ENCODE measurements at regions not wholly inside any gene's neighbourhood (a gene's known extent, or its start where the extent isn't known, plus 50 kb on each side); places are given as distances from the start of the nearest gene placed in this dataset.
"Not testable (repeated sequence)": the region's sequence is repeated elsewhere in the genome, so short reads cannot be mapped to it uniquely, and the experiment has no call there.

DNA sequence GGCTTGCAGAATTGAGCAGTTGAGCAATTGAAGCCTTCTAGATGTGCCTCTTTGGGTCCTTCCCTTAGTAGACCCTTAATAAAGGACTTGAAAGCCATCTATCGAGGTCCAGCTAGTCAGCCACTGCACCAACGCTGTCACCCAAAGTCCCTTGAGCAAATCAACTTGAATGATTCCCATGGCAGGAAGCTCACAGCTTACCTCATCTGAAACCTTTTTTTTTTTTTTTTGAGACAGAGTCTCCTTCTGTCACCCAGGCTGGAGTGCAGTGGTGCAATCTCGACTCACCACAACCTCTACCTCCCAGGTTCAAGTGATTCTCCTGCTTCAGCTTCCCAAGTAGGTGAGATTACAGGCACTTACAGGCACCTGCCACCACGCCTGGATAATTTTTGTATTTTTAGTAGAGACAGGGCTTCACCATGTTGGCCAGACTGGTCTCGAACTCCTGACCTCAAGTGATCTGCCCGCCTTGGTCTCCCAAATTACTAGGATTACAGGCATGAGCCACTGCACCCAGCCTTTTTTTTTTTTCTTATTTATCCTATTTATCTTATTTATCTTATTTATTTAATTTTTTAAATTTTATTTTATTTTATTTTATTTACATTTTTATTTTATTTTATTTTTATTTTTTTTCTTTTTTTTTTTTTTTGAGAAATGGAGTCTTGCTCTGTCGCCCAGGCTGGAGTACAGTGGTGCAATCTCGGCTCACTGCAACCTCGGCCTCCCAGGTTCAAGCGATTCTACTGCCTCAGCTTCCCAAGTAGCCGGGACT is 143.8 kb downstream of the NUFIP1 start:
- DNase-seq = not testable (repeated sequence)

- no peak for DNase-seq
These were observed 144.5 kb downstream of the NUFIP1 start for GRCh38 chr13:44844786-44845185.

DNA sequence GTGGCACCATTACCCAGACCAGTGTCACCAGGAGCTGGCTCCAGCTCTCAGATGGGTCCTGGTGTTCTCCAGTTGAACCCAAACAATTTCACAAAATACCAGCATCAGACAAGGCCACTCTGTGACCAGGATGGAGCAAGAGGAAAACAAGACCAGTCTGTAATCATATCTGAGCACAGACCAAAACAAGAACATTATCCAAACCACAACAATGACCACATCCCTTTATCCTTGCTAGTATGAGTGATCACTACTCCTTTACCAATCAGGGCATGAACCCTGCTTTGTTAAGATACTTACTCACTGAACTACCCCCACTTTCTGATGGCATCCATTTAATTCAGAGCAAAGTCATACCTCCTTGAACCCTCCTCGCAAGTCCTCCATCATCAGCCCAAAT is 145.9 kb downstream of the NUFIP1 start:
- DNase-seq = no peak

- DNase-seq = no peak
These were observed 147.1 kb downstream of the NUFIP1 start for GRCh38 chr13:44842158-44842557.

GRCh38 chr13:44840131-44840530 is 149.1 kb downstream of the NUFIP1 start:
- no peak for DNase-seq

- no peak for DNase-seq
These were observed 152.0 kb downstream of the NUFIP1 start for GRCh38 chr13:44837250-44837649.

GRCh38 chr13:44834404-44834803 is 154.9 kb downstream of the NUFIP1 start:
- DNase-seq = no peak

- DNase-seq = no peak
These were observed 155.6 kb downstream of the NUFIP1 start for GRCh38 chr13:44833626-44834025.

DNA sequence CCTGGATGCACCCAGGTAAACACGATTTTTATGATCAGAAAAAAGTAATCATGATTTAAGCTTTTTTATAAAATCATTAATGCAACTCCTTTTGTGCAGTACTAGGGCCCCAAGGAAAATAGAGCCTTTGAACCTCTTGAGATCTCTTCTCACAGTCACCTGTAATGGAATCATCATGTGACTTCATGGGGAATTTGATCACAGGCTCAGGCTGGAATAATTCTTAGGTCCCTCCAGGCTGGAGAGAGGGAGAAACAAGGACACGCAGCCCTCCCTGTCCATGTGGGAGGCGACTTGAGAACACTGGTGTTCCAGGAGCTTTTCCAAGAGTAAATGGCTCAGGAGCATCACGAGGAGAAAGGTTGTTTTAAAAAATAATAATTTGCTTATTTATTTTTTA is 156.1 kb downstream of the NUFIP1 start:
- no peak for DNase-seq

- no peak for DNase-seq
These were observed 162.5 kb downstream of the NUFIP1 start for GRCh38 chr13:44826591-44827350.

DNA sequence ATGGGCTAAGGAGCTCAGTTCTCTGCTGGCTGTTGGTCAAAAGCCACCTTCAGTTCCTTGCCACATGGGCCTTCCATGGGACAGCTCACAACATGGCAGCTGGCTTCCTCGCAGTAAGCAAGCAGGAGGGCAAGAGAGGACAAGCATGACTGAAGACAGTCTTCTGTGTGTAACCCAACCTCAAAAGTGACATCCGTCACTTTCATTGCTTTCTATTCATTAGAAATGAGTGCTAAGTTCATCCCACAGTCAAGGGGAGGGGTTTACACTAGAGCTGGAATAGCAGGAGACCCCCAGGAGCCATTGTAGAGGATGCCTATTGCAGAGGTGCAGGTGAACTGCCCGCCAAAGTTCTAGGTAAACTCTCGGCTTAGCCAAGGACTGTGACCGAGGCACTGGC is 163.3 kb downstream of the NUFIP1 start:
- DNase-seq = no peak

DNA sequence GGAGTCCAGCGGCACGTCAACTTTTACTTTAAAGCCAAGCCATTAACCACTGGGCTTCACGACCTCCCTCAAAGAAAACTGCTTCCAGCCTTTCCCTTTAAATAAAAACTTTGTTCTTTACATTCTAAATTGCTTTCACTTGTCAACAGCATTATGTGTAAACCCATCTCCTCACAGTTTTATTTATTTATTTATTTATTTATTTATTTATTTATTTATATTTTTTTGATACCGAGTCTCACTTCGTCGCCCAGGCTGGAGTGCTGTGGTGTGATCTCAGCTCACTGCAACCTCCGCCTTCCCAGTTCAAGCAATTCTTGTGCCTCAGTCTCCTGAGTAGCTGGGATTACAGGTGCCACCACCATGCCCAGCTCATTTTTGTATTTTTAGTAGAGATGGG is 165.7 kb downstream of the NUFIP1 start:
- not testable (repeated sequence) for DNase-seq

DNA sequence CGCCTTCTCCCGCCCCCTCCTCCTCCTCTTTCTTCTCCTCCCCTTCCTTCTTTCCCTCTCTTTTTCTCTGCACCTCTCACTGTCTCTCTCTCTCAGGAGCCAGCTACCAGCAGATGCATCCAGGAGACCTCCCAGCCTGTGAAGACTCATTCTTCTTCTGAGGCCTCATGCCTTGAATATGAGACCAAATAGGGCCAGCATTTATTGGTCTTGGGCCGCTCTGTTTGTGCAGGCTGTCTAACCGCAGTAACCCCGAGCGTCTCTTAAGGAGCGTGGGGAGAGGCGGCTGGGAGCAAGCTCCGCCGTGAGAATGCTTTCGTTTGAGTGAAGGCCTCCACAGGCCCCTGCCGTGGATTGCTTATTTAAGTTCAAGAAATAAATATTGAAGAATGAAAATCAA is 167.0 kb downstream of the NUFIP1 start:
- DNase-seq = no peak

- no peak for DNase-seq
These were observed 169.5 kb downstream of the NUFIP1 start for GRCh38 chr13:44819772-44820171.

GRCh38 chr13:44819245-44819644 is 170.0 kb downstream of the NUFIP1 start:
- DNase-seq = no peak

GRCh38 chr13:44818428-44818827 is 170.8 kb downstream of the NUFIP1 start:
- DNase-seq = no peak

DNA sequence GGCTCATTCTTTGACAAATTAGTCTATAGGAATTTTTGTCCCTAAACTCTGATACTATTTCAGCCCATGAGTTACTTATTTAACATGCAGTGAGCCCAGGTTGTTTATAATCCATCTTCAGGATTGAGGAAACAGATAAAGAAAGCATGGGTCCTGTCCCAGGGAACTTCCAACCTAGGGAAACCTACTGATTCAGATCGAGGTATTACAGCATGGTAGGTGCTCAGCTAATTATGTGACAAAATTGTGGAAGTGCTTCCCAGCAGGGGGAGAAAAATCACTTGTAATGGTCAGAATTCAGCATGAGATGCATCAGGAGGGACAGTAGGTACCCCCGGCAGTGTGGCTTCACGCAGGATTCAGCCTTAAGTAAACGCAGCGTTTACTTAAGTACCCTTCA is 171.3 kb downstream of the NUFIP1 start:
- DNase-seq = no peak

DNA sequence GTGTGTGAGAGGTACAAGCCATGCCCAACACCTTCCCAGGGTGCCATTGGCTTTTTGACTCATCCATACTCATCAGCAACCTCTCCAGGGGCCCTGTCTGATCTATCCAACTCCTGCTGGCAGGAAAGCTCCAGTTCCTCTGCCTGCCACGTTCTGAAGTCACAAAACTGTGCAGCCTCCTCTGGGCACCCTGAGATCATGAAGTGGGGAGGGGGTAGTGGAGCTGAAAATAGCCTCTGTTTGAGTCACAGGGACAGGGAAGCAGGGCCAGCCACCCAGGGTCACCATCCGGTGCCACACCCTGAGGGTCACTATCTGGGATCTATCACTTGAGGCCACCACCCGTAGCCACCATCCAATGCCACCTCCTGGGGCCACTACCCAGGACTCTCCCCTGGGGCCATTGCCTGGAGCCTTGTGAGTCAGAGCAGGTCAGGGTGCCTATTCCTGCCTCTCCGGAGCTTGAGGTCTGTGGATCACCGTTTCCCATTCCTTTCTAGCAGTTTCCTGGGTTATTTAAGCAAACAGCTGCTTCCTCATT is 172.1 kb downstream of the NUFIP1 start:
- no peak for DNase-seq

- DNase-seq = no peak
These were observed 172.6 kb downstream of the NUFIP1 start for GRCh38 chr13:44816701-44817100.

DNA sequence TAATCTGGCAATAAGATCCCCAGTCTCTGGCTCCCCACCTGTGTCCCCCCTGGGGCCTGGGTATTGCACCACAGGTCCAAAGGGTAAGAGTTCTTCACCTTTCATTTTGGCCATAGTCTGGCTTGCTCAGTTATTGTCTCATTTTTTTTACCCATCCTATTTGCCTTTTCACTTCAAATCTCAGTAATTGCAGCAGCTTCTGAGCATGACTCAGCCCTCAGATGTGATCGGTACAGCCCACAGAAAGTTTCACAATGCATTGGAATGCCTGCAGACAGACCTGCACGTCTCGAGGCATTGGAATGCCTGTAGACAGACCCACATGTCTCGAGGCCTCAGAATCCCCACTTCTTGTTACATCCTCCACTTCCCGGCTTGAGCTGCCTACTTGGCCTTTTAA is 173.6 kb downstream of the NUFIP1 start:
- DNase-seq = no peak

GRCh38 chr13:44814836-44815235 is 174.4 kb downstream of the NUFIP1 start:
- no peak for DNase-seq

- DNase-seq = no peak
These were observed 175.1 kb downstream of the NUFIP1 start for GRCh38 chr13:44814161-44814560.

- DNase-seq = no peak
These were observed 176.5 kb downstream of the NUFIP1 start for GRCh38 chr13:44812818-44813217.
